Subcutaneous abdominal adipose tissue (tissue), 5 donors: ENCODE measurements at regions not wholly inside any gene's neighbourhood (a gene's known extent, or its start where the extent isn't known, plus 50 kb on each side); places are given as distances from the start of the nearest gene placed in this dataset.

ENCODE experiments used
- H3K27ac ChIP-seq: one replicate; pipeline ENCODE4 v1.7.0; 2013; ENCODE audit warnings: low read depth, mild to moderate bottlenecking, inconsistent platforms, low read length, moderate library complexity
- H3K27me3 ChIP-seq, 5 donors: one replicate each; pipeline ENCODE4 v1.7.0; 2013; ENCODE audit warnings: low read length in 5 of 5, inconsistent platforms in 1 of 5; ENCODE audit not compliant: control insufficient read depth in 5 of 5, insufficient read depth in 4 of 5
- H3K36me3 ChIP-seq, 5 donors: one replicate each; pipeline ENCODE4 v1.7.0; 2013; ENCODE audit warnings: low read length in 5 of 5; ENCODE audit not compliant: control insufficient read depth in 5 of 5, insufficient read depth in 5 of 5
- H3K4me1 ChIP-seq, 5 donors: one replicate each; pipeline ENCODE4 v1.7.0; 2013; ENCODE audit warnings: low read length in 5 of 5, mild to moderate bottlenecking in 3 of 5, moderate library complexity in 1 of 5; ENCODE audit not compliant: control insufficient read depth in 5 of 5, insufficient read depth in 5 of 5
- H3K4me3 ChIP-seq, 5 donors: one replicate each; pipeline ENCODE4 v1.7.0; 2013; ENCODE audit warnings: low read length in 5 of 5, low read depth in 1 of 5
- H3K9ac ChIP-seq, 5 donors: one replicate each; pipeline ENCODE4 v1.7.0; 2013; ENCODE audit warnings: low read length in 5 of 5, mild to moderate bottlenecking in 4 of 5, moderate library complexity in 3 of 5
- H3K9me3 ChIP-seq, 5 donors: one replicate each; pipeline ENCODE4 v1.7.0; 2013; ENCODE audit warnings: low read length in 5 of 5; ENCODE audit not compliant: control insufficient read depth in 5 of 5
- donor health status: healthy.
- donor health status: healthy.
- donor health status: healthy.
- donor health status: healthy.
- donor health status: healthy.

- H3K9ac ChIP-seq: no peak overlapping the region
- H3K9me3 ChIP-seq: no peaks in the 10 kb centered on the region
- H3K4me1 ChIP-seq: peaks cover 0 to 4% (median 0%) of the 10 kb centered on the region in 5 donors
- H3K27me3 ChIP-seq: no peaks in the 10 kb centered on the region
- no peak overlapping the region for H3K4me3 ChIP-seq
- no peak overlapping the region for H3K27ac ChIP-seq
- H3K36me3 ChIP-seq: no peaks in the 10 kb centered on the region
Measured at GRCh38 chr1:56359056-56359455, 220.3 kb downstream of the PLPP3 start.

GRCh38 chr1:56357927-56358690 is 221.3 kb downstream of the PLPP3 start:
- H3K4me1 ChIP-seq: peaks cover 0 to 2% (median 0%) of the 10 kb centered on the region in 5 donors
- no peaks in the 10 kb centered on the region for H3K36me3 ChIP-seq
- no peak overlapping the region for H3K27ac ChIP-seq
- H3K27me3 ChIP-seq: no peaks in the 10 kb centered on the region
- H3K9ac ChIP-seq: no peak overlapping the region
- no peaks in the 10 kb centered on the region for H3K9me3 ChIP-seq
- H3K4me3 ChIP-seq: no peak overlapping the region

GRCh38 chr1:56356376-56356990 is 222.9 kb downstream of the PLPP3 start:
- Histone ChIP-seq H3K4me3 (no peak overlapping the region), H3K27me3 (no peaks in the 10 kb centered on the region), H3K27ac (no peak overlapping the region), H3K9me3 (no peaks in the 10 kb centered on the region), H3K9ac (no peak overlapping the region), H3K36me3 (no peaks in the 10 kb centered on the region), H3K4me1 (peaks cover 0 to 2% (median 0%) of the 10 kb centered on the region in 5 donors)

GRCh38 chr1:56355918-56356317 is 223.4 kb downstream of the PLPP3 start:
- Histone ChIP-seq H3K27me3 (no peaks in the 10 kb centered on the region), H3K36me3 (no peaks in the 10 kb centered on the region), H3K9me3 (no peaks in the 10 kb centered on the region), H3K9ac (no peak overlapping the region), H3K4me3 (no peak overlapping the region), H3K4me1 (peaks cover 0 to 2% (median 0%) of the 10 kb centered on the region in 5 donors), H3K27ac (no peak overlapping the region)

GRCh38 chr1:56355422-56355821 is 223.9 kb downstream of the PLPP3 start:
- H3K27me3 ChIP-seq: no peaks in the 10 kb centered on the region
- no peak overlapping the region for H3K27ac ChIP-seq
- no peak overlapping the region for H3K4me3 ChIP-seq
- no peaks in the 10 kb centered on the region for H3K9me3 ChIP-seq
- no peak overlapping the region for H3K9ac ChIP-seq
- H3K4me1 ChIP-seq: peaks cover 0 to 2% (median 0%) of the 10 kb centered on the region in 5 donors
- H3K36me3 ChIP-seq: no peaks in the 10 kb centered on the region

- Histone ChIP-seq H3K9me3 (peaks cover 0 to 9% (median 0%) of the 10 kb centered on the region in 5 donors), H3K9ac (no peak overlapping the region), H3K27ac (no peak overlapping the region), H3K4me1 (peaks cover 0 to 2% (median 0%) of the 10 kb centered on the region in 5 donors), H3K4me3 (no peak overlapping the region), H3K36me3 (no peaks in the 10 kb centered on the region), H3K27me3 (no peaks in the 10 kb centered on the region)
Measured at GRCh38 chr1:56345831-56346230, 233.5 kb downstream of the PLPP3 start.

- no peak overlapping the region for H3K4me3 ChIP-seq
- peaks cover 0 to 6% (median 0%) of the 10 kb centered on the region in 5 donors for H3K9me3 ChIP-seq
- no peaks in the 10 kb centered on the region for H3K36me3 ChIP-seq
- H3K27ac ChIP-seq: no peak overlapping the region
- peaks cover 0 to 5% (median 2%) of the 10 kb centered on the region in 5 donors for H3K4me1 ChIP-seq
- H3K9ac ChIP-seq: no peak overlapping the region
- H3K27me3 ChIP-seq: no peaks in the 10 kb centered on the region
Measured at GRCh38 chr1:56340977-56341376, 238.4 kb downstream of the PLPP3 start.

GRCh38 chr1:56339786-56340465 is 239.4 kb downstream of the PLPP3 start:
- no peaks in the 10 kb centered on the region for H3K27me3 ChIP-seq
- no peak overlapping the region for H3K27ac ChIP-seq
- H3K9ac ChIP-seq: no peak overlapping the region
- H3K4me1 ChIP-seq: peaks cover 0 to 5% (median 0%) of the 10 kb centered on the region in 5 donors
- H3K4me3 ChIP-seq: no peak overlapping the region
- H3K36me3 ChIP-seq: no peaks in the 10 kb centered on the region
- H3K9me3 ChIP-seq: peaks cover 0 to 6% (median 0%) of the 10 kb centered on the region in 5 donors

GRCh38 chr1:56339093-56339492 is 240.3 kb downstream of the PLPP3 start:
- no peaks in the 10 kb centered on the region for H3K27me3 ChIP-seq
- H3K4me3 ChIP-seq: no peak overlapping the region
- H3K27ac ChIP-seq: no peak overlapping the region
- H3K4me1 ChIP-seq: peaks cover 0 to 5% (median 0%) of the 10 kb centered on the region in 5 donors
- H3K9ac ChIP-seq: no peak overlapping the region
- peaks cover 0 to 5% (median 0%) of the 10 kb centered on the region in 5 donors for H3K9me3 ChIP-seq
- no peaks in the 10 kb centered on the region for H3K36me3 ChIP-seq

- Histone ChIP-seq H3K9ac (no peak overlapping the region), H3K36me3 (no peaks in the 10 kb centered on the region), H3K27ac (no peak overlapping the region), H3K4me3 (no peak overlapping the region), H3K27me3 (no peaks in the 10 kb centered on the region), H3K9me3 (no peaks in the 10 kb centered on the region), H3K4me1 (peaks cover 0 to 5% (median 0%) of the 10 kb centered on the region in 5 donors)
Measured at GRCh38 chr1:56336982-56337381, 242.4 kb downstream of the PLPP3 start.
